ENCODE measurements at regions not wholly inside any gene's neighbourhood (a gene's known extent, or its start where the extent isn't known, plus 50 kb on each side); places are given as distances from the start of the nearest gene placed in this dataset.
"Not testable (repeated sequence)": the region's sequence is repeated elsewhere in the genome, so short reads cannot be mapped to it uniquely, and the experiment has no call there.

DNA sequence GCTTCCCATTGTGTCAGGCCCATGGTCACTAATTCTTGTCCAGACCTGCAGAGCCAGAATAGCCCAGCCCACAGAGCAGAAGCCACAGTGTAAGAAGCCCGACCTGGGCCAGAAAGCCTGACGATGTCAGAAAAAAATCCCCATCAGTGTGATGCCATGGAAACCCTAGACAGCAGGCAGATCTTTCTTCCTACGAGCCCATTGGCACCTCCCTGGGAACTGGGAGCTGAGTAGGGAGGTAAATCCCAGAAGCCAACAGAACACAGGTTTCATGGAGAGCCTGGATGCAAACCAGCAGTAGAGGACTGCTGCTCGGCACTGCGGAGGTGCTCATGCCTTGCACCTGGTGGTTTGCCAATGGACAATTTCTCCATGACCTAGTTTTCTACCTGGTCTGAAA lies 82.2 kb upstream of the SLC22A16 start:
- no peak for DNase-seq

DNA sequence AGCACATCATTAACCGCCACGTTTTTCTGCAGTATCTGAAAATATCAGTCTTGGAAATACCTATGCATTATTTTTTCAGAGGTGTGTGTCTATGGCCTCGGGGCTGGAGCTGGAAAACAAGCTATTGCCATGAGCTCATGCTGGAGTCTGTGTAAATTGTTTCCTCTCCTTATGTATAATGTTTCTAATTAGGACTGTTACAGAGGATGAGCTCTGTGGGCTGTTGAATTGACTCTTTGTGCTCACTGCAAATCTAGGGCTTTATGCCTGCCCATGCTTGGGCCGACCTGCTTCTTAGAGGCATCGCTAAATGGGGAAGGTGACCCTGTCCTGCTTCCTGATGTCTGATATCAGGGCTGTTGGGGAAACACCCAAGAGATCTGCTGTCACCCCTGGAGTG lies 80.8 kb upstream of the SLC22A16 start:
- DNase-seq = no peak

DNA sequence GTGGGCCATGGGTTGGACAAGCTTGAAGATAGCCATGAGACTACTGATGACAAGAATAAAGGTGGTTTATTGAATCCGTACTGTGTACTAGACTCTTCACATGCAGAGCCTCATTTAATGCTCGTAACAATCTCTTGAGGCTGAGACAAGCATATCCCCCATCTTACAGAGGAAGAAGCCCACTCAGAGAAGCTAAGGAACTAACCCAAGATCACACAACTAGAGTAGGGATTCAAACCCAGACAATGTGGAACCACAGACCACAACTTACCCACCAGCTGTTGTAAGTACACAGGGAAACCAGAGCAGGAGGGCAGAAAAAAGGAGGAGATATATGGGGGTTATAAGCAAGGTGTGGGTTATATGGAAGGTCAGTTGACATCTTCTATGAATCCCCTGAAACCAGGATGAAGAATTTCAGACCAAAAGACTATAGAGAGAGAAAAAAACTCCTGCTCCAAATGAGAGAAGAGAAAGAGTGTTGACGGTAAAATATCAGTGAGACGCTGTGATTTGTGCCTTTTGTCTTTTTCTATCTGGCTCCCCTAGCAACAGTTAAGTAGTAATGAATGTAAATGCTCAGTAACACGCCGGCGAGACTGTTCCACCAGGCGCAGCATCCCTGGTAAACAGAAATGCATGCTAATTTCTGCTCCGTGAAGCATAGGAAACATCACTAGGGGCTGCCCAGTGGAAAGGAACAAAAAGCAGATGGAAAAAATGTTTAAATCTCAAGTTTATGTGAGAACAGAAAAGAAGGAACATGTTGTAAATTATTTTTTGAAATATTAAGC lies 80.1 kb upstream of the SLC22A16 start:
- DNase-seq = no peak

DNA sequence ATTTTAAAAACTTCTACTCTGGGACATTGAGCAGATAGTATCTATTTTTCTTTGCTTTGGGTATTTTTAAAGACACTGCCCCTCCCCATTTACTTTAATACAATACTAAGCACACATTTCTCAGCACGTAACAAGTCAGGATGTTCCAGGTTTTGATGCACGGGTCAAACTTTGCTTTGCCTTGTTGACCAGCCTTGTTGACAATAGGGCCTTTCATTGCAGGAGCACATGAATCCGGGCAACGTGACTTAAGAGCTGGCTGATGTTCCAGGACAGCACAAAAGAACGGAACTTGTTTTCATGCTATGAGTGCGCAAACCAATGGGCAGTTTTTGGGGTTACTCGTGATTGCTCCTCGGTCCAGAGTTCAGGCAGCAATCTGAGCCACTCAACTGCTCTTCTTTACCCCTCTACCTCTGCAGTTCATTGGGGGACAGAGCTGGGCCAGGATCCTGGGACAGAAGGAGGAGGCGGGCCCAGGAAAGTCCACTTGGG lies 78.6 kb upstream of the SLC22A16 start:
- DNase-seq = no peak

- DNase-seq = no peak
Measured at GRCh38 chr6:110554441-110554840, 78.0 kb upstream of the SLC22A16 start.

DNA sequence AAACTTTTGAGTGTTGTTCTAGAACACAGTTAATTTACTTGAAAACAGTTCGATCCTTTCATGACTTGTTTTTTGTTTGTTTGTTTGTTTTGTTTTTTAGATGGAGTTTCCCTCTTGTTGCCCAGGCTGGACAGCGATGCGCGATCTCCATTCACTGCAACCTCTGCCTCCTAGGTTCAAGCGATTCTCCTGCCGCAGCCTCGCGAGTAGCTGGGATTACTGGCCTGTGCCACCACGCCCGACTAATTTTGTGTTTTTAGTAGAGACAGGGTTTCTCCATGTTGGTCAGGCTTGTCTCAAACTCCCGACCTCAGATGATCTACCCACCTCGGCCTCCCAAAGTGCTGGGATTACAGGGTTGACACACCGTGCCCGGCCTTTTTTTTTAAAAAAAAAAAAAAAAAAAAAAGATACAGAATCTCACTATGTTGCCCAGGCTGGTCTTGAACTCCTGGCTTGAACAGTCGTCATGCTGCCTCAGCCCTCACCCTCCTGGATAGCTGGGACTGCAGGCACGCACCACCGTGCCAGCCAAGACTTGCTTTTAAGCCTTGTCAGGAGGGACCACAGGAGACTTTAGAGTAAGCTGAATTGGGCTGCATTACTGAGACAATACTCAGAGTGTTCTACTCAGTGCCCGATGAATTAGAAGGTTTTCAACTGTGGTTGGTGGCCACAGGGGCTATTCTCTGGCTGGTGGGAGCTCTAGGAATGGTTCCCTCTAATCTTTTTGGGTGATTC lies 76.7 kb upstream of the SLC22A16 start:
- no peak for DNase-seq

DNA sequence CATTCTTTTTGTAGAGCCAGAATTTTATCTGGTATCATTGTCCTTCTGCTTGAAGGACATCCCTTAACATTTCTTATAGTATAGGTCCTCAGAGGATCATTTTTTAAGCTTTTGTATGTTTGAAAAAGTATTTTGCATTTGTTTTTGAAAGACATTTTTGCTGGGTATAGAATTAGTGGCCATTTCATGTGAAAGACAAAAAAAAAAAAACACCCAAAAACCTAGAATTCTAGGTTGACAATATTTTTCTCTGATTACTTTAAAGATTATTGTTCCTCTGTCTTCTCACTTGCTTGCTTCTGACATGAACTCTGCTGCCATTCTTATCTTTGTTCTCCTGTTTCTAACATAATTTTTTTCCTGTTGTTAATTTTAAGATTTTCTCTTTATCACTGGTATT lies 75.7 kb upstream of the SLC22A16 start:
- no peak for DNase-seq

- no peak for DNase-seq
Measured at GRCh38 chr6:110551088-110551487, 74.7 kb upstream of the SLC22A16 start.

GRCh38 chr6:110550353-110550752 lies 73.9 kb upstream of the SLC22A16 start:
- no peak for DNase-seq

- DNase-seq = no peak
Measured at GRCh38 chr6:110549277-110549676, 72.9 kb upstream of the SLC22A16 start.

DNA sequence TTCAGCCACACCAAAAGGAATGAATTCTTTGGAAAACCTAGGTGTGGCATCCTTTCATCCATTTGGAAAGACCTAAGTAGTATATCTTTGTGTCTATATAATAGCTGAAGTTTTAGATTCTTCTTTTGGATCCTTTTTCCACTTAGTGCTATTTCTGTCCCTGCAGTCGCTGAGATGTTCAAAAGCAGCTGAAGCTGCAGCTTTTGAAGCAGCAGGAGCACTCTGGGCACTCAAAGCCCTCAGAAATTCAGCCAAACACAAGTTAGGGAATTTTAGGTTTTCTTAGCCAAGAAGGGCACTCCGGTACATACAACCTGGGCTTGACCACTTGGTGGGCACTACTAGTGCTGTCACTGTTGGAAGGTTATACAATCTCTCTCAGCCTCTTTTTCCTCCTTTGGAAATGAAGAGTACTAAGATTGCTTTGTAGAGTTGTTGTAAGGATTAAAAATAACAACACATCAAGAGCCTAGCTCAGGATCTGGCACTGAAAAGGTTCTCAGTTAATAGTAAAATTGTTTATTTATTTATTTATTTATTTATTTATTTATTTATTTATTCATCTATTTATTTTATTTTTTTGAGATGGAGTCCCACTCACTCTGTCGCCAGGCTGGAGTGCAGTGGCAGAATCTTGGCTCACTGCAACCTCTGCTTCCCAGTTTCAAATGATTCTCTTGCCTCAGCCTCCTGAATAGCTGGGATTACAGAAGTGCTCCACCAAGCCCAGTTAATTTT lies 71.9 kb upstream of the SLC22A16 start:
- DNase-seq = no peak

- no peak for DNase-seq
Measured at GRCh38 chr6:110547266-110547964, 71.0 kb upstream of the SLC22A16 start.

GRCh38 chr6:110545081-110545872 lies 68.9 kb upstream of the SLC22A16 start:
- no peak for DNase-seq

GRCh38 chr6:110544472-110544871 lies 68.1 kb upstream of the SLC22A16 start:
- DNase-seq = no peak

DNA sequence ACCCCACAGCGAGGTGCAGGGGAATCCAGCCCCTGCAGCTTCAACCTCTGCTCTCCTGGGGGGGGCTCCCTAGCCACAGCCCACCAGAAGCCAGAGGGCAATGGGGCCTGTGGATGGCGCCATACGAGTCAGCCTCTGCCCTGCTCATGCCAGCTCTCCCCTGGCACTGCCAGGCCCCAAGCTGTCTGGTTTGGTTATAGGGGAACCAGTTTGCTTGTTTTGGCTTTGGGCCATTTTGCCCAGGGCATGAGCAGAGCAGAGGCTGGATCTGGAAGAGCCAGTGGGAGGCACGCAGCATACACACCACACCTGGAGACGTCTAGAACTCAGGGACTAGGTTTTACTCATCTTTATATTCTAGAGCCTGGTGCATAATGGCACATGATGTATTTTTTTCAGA lies 66.7 kb upstream of the SLC22A16 start:
- DNase-seq = no peak

- no peak for DNase-seq
Measured at GRCh38 chr6:110542311-110543024, 66.1 kb upstream of the SLC22A16 start.

DNA sequence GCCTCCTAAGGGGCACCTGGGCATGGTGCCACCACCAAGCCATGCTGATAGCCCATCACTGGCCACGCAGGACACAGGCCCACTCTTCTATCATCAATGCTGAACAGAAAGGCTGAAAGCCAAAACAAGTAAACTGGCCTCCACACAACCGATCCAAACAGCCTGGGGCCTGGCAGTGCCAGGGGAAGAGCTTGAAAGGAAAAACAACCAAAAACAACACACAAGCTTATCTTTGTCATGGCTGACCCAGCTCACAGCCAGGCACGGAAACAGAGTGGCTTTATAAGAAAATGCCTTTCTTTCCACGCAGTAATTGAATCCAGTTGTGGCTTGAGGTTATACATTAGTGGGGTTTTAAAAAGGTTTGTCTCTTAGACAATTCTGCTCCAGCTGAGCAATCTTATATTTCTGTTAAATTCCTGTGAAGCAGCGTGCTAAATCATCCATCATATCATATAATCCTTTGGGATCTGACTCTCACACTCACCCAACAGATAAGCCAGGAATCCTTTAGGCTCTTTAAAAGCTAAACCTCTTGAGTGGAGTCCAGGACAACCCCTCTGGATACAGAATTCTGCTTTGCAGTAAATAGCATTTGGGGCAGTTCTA lies 65.4 kb upstream of the SLC22A16 start:
- DNase-seq = no peak

DNA sequence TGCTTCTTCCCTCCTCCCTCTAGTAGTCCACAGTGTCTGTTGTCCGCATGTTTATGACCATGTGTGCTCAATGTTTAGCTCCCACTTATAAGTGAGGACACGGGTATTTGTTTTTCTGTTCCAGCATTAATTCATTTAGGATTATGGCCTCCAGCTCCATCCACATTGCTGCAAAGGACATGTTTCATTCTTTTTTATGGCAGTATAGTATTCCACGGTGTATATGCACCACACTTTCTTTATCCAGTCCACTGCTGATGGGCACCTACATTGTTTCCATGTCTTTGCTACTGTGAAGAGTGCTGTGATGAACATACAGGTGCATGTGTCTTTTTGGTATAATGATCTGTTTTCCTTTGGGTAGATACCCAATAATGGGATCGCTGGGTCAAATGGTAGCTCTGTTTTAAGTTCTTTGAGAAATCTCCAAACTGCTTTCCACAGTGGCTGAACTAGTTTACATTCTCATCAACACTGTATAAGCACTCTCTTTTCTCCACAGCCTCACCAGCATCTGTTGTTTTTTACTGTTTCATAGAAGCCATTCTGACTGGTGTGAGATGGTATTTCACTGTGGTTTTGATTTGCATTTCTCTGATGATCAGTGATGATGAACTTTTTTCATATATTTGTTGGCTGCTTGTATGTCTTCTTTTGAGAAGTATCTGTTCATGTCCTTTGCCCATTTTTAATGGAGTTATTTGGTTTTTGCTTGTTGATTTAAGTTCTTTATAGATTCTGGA lies 63.0 kb upstream of the SLC22A16 start:
- not testable (repeated sequence) for DNase-seq

DNA sequence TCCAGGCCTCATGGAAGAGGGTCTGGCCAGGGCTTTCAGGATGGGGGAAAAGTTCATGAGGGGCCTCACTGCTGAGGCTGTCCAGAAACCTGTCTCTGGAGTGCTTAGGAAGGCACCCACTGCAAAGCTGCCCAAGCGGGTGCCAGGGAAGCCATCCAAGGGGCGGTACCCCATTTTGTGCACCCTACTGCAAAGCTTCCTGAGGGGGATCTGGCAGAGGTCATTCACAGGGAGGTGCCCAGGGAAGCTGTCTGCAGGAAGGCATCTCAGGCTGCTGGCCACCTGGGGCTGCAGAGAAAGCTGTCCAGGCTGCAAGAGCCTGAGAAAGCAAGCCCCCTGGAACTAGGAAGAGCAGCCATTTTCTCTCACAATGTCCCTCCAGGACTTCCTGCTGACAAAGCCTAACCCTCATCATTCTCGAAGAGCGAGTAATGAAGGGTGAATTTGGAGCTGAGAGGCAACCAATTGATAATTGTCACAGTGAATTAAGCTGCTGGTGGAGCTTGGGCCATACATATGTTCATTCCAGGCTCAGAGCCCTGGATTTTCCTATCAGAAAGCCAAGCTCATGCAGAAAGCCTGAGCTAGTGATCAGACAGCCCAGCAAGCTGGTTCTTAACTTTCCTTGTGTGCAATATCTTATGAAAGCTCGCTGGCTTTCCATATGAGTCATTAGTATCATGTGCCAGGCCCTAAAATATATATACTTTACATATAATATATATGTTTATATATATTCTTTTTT lies 62.2 kb upstream of the SLC22A16 start:
- no peak for DNase-seq
